ENCODE measurements at regions not wholly inside any gene's neighbourhood (a gene's known extent, or its start where the extent isn't known, plus 50 kb on each side); places are given as distances from the start of the nearest gene placed in this dataset.

DNA sequence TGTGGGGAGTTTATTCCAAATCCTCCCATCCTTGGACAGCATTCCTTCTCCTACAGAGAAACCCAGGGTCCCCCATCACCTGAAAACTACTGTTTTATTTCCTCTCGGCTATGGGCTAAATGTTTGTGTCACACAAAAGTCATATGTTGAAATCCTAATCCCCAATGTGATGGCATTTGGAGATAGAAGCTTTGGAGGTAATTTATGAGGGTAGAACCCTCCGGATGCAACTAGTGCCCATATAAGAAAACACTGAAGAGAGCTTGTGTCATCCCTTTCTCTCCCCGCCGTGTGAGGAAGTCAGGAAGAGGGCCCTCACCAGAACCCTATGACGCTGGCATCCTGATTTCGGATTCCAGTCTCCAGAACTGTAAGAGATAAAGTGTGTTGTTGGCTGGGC is 127.8 kb upstream of the NOCT start:
- Histone ChIP-seq H3K4me1 (ENCODE audit: insufficient read depth, low read length) (peaks cover 21% of the 10 kb centered on the region), H3K4me2 (ENCODE audit: insufficient read depth, low read length) (no peak overlapping the region), H3K79me2 (ENCODE audit: insufficient read depth, low read length) (no peaks in the 10 kb centered on the region), H4K20me1 (ENCODE audit: insufficient read depth, low read length) (no peaks in the 10 kb centered on the region), H3K36me3 (ENCODE audit: insufficient read depth, low read length) (no peaks in the 10 kb centered on the region), H3K4me3 (ENCODE audit: insufficient read depth, low read length) (no peak overlapping the region), H3K27ac (ENCODE audit: low read depth, low read length) (no peak overlapping the region), H3K27me3 (ENCODE audit: insufficient read depth, low read length) (no peaks in the 10 kb centered on the region), H2AFZ (ENCODE audit: low read length) (no peak overlapping the region), H3K9me3 (ENCODE audit: low read depth, low read length) (no peaks in the 10 kb centered on the region)
- no peak for TF ChIP-seq CTCF (IDR thresholded peaks at IDR 0.05; ENCODE audit: extremely low read depth, low read depth, low read length)
- DNase-seq (ENCODE audit: insufficient read length, low spot score, missing footprints), result no peak

DNA sequence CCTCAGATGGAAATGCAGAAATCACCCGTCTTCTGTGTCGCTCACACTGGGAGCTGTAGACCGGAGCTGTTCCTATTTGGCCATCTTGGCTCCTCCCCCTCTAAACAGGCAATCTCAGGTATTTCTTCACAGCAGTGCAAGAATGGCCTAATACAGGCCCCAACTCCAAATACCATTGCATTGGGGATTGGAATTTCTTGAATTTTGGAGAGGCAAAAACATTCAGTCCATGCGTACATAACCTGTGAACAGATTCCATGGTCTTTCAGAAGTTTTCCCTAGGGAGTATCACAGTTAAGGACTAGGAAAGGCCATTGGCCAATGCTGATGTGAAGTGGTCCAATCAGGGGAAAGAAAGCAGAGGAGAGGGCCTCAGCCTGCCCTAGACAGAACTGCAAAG is 128.2 kb upstream of the NOCT start:
- H3K27ac ChIP-seq (ENCODE audit: low read depth, low read length), result no peak overlapping the region
- DNase-seq (ENCODE audit: insufficient read length, low spot score, missing footprints), result no peak
- TF ChIP-seq CTCF (IDR thresholded peaks at IDR 0.05; ENCODE audit: extremely low read depth, low read depth, low read length), result no peak
- no peak overlapping the region for H3K4me3 ChIP-seq (ENCODE audit: insufficient read depth, low read length)
- no peaks in the 10 kb centered on the region for H3K27me3 ChIP-seq (ENCODE audit: insufficient read depth, low read length)
- H2AFZ ChIP-seq (ENCODE audit: low read length), result no peak overlapping the region
- no peaks in the 10 kb centered on the region for H3K79me2 ChIP-seq (ENCODE audit: insufficient read depth, low read length)
- H3K4me1 ChIP-seq (ENCODE audit: insufficient read depth, low read length), result peaks cover 17% of the 10 kb centered on the region
- H3K4me2 ChIP-seq (ENCODE audit: insufficient read depth, low read length), result no peak overlapping the region
- H4K20me1 ChIP-seq (ENCODE audit: insufficient read depth, low read length), result no peaks in the 10 kb centered on the region
- no peaks in the 10 kb centered on the region for H3K36me3 ChIP-seq (ENCODE audit: insufficient read depth, low read length)
- no peaks in the 10 kb centered on the region for H3K9me3 ChIP-seq (ENCODE audit: low read depth, low read length)

DNA sequence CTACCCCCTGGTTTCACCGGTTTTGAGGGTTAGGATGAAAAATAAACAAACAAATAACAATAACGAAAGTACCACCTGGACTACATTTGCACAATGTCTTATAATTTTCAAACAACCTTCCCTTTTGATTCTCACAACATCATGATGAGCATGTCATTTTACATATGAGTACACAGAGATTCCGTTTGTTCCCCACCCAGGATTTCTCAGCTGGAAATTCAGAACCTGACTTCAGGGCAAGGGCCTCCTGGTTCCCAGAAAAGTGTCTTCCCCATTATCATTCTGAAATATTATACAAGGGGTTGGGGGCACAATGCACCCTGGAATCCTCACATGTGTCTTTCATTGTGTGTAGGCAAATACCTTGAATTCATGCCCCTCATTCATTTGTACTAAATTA is 135.8 kb upstream of the NOCT start:
- no peak for TF ChIP-seq CTCF (IDR thresholded peaks at IDR 0.05; ENCODE audit: extremely low read depth, low read depth, low read length)
- Histone ChIP-seq H3K27ac (ENCODE audit: low read depth, low read length) (no peak overlapping the region), H3K36me3 (ENCODE audit: insufficient read depth, low read length) (no peaks in the 10 kb centered on the region), H4K20me1 (ENCODE audit: insufficient read depth, low read length) (no peaks in the 10 kb centered on the region), H2AFZ (ENCODE audit: low read length) (no peak overlapping the region), H3K4me1 (ENCODE audit: insufficient read depth, low read length) (peaks cover 9% of the 10 kb centered on the region), H3K27me3 (ENCODE audit: insufficient read depth, low read length) (no peaks in the 10 kb centered on the region), H3K4me3 (ENCODE audit: insufficient read depth, low read length) (no peak overlapping the region), H3K9me3 (ENCODE audit: low read depth, low read length) (no peaks in the 10 kb centered on the region), H3K4me2 (ENCODE audit: insufficient read depth, low read length) (no peak overlapping the region), H3K79me2 (ENCODE audit: insufficient read depth, low read length) (no peaks in the 10 kb centered on the region)
- no peak for DNase-seq (ENCODE audit: insufficient read length, low spot score, missing footprints)

GRCh38 chr4:138875891-138876608 is 139.5 kb upstream of the NOCT start:
- H2AFZ ChIP-seq (ENCODE audit: low read length), result no peak overlapping the region
- H3K4me2 ChIP-seq (ENCODE audit: insufficient read depth, low read length), result peak overlapping the region; percentile 6
- peak overlapping the region; percentile 42 for H3K27ac ChIP-seq (ENCODE audit: low read depth, low read length)

More at GRCh38 chr4:138875891-138876608, 139.5 kb upstream of the NOCT start:
- H3K36me3 ChIP-seq (ENCODE audit: insufficient read depth, low read length), result no peaks in the 10 kb centered on the region
- no peak for TF ChIP-seq CTCF (IDR thresholded peaks at IDR 0.05; ENCODE audit: extremely low read depth, low read depth, low read length)
- no peaks in the 10 kb centered on the region for H3K79me2 ChIP-seq (ENCODE audit: insufficient read depth, low read length)
- H3K27me3 ChIP-seq (ENCODE audit: insufficient read depth, low read length), result peaks cover 7% of the 10 kb centered on the region
- H4K20me1 ChIP-seq (ENCODE audit: insufficient read depth, low read length), result no peaks in the 10 kb centered on the region
- no peaks in the 10 kb centered on the region for H3K9me3 ChIP-seq (ENCODE audit: low read depth, low read length)
- H3K4me1 ChIP-seq (ENCODE audit: insufficient read depth, low read length), result peaks cover 9% of the 10 kb centered on the region
- no peak for DNase-seq (ENCODE audit: insufficient read length, low spot score, missing footprints)
- no peak overlapping the region for H3K4me3 ChIP-seq (ENCODE audit: insufficient read depth, low read length)
